Endothelial cell of hepatic sinusoid (primary cell): ENCODE measurements at regions not wholly inside any gene's neighbourhood (a gene's known extent, or its start where the extent isn't known, plus 50 kb on each side); places are given as distances from the start of the nearest gene placed in this dataset.
"Not testable (repeated sequence)": the region's sequence is repeated elsewhere in the genome, so short reads cannot be mapped to it uniquely, and the experiment has no call there.

Experiments used
- in situ Hi-C: cut with HindIII; loops from 2 replicates; pipeline ENCODE4 v1.10.0; 2017; ENCODE audit warnings: low sequenced_read_pairs

- in situ Hi-C loops, result not testable (repeated sequence)
Measured at GRCh38 chr2:195228547-195228946, 428.5 kb upstream of the SLC39A10 start.

- in situ Hi-C loops, result no loop called here
Measured at GRCh38 chr2:195214072-195214471, 443.0 kb upstream of the SLC39A10 start.

- in situ Hi-C loops, result no loop called here
Measured at GRCh38 chr2:195212586-195212985, 444.4 kb upstream of the SLC39A10 start.

GRCh38 chr2:195202163-195202845 lies 454.7 kb upstream of the SLC39A10 start:
- in situ Hi-C loops, result no loop called here

GRCh38 chr2:195199864-195200263 lies 457.2 kb upstream of the SLC39A10 start:
- in situ Hi-C loops, result no loop called here

GRCh38 chr2:195181059-195181705 lies 475.8 kb upstream of the SLC39A10 start:
- in situ Hi-C loops, result no loop called here

- in situ Hi-C loops, result no loop called here
Measured at GRCh38 chr2:195168369-195168768, 488.7 kb upstream of the SLC39A10 start.

- in situ Hi-C loops, result no loop called here
Measured at GRCh38 chr2:195164930-195165329, 492.1 kb upstream of the SLC39A10 start.

GRCh38 chr2:195162918-195163317 lies 494.1 kb upstream of the SLC39A10 start:
- in situ Hi-C loops, result no loop called here

- in situ Hi-C loops, result no loop called here
Measured at GRCh38 chr2:195162194-195162593, 494.8 kb upstream of the SLC39A10 start.

GRCh38 chr2:195160963-195161362 lies 496.1 kb upstream of the SLC39A10 start:
- in situ Hi-C loops, result no loop called here

GRCh38 chr2:195151711-195152110 lies 505.3 kb upstream of the SLC39A10 start:
- in situ Hi-C loops, result no loop called here

- in situ Hi-C loops, result no loop called here
Measured at GRCh38 chr2:195150819-195151218, 506.2 kb upstream of the SLC39A10 start.

- in situ Hi-C loops, result no loop called here
Measured at GRCh38 chr2:195148004-195148403, 509.0 kb upstream of the SLC39A10 start.

GRCh38 chr2:195146761-195147541 lies 510.1 kb upstream of the SLC39A10 start:
- in situ Hi-C loops, result no loop called here

- in situ Hi-C loops, result no loop called here
Measured at GRCh38 chr2:195138435-195138834, 518.6 kb upstream of the SLC39A10 start.

GRCh38 chr2:195125889-195126288 lies 531.1 kb upstream of the SLC39A10 start:
- in situ Hi-C loops, result not testable (repeated sequence)

- in situ Hi-C loops, result no loop called here
Measured at GRCh38 chr2:195124391-195125079, 532.5 kb upstream of the SLC39A10 start.

GRCh38 chr2:195122653-195123052 lies 534.4 kb upstream of the SLC39A10 start:
- in situ Hi-C loops, result no loop called here

GRCh38 chr2:195121341-195121740 lies 535.7 kb upstream of the SLC39A10 start:
- in situ Hi-C loops, result no loop called here

- in situ Hi-C loops, result no loop called here
Measured at GRCh38 chr2:195119231-195119630, 537.8 kb upstream of the SLC39A10 start.
